Fibroblast of lung (primary cell): ENCODE measurements at regions not wholly inside any gene's neighbourhood (a gene's known extent, or its start where the extent isn't known, plus 50 kb on each side); places are given as distances from the start of the nearest gene placed in this dataset.

ENCODE experiments used
- DNase-seq, 2 donors: peaks; one replicate each; pipeline versions ENCODE4 v3.0.0 to v3.0.0-alpha.2; 2010; ENCODE audit warnings: low read depth in 2 of 2
- H2AFZ ChIP-seq: 2 replicates; pipeline ENCODE4 v1.5.1; 2012; ENCODE audit warnings: low read length, control low read depth, inconsistent platforms
- H3K27ac ChIP-seq: 2 replicates; pipeline ENCODE4 v1.5.1; 2011; ENCODE audit warnings: low read length, control low read depth; ENCODE audit not compliant: insufficient read depth
- H3K27me3 ChIP-seq: 2 replicates; pipeline ENCODE4 v1.5.1; 2011; ENCODE audit warnings: mild to moderate bottlenecking, low read length; ENCODE audit not compliant: control insufficient read depth, insufficient read depth
- H3K36me3 ChIP-seq: 2 replicates; pipeline ENCODE4 v1.5.1; 2011; ENCODE audit warnings: low read length; ENCODE audit not compliant: control insufficient read depth, insufficient read depth
- H3K4me1 ChIP-seq: 2 replicates; pipeline ENCODE4 v1.5.1; 2011; ENCODE audit warnings: low read length; ENCODE audit not compliant: control insufficient read depth, insufficient read depth; ENCODE audit errors: extremely low read depth
- H3K4me2 ChIP-seq: 2 replicates; pipeline ENCODE4 v1.5.1; 2011; ENCODE audit warnings: low read length, control low read depth; ENCODE audit not compliant: insufficient read depth; ENCODE audit errors: extremely low read depth
- H3K4me3 ChIP-seq, 4 experiments: fragments of 200-600 bp in 1 of 4; sonication (generic) in 1 of 4; replicated peaks in 1 of 4; 2 replicates each; pipeline ENCODE4 v1.5.1; 2011 to 2016; ENCODE audit warnings: low read length in 4 of 4, low read depth in 3 of 4, mild to moderate bottlenecking in 3 of 4, control low read depth in 2 of 4, inconsistent platforms in 1 of 4, mixed read lengths in 1 of 4; ENCODE audit not compliant: insufficient read depth in 1 of 4; ENCODE audit errors: control extremely low read depth in 1 of 4
- H3K79me2 ChIP-seq: 2 replicates; pipeline ENCODE4 v1.5.1; 2012; ENCODE audit warnings: mild to moderate bottlenecking, low read length, inconsistent platforms; ENCODE audit not compliant: control insufficient read depth, insufficient read depth
- H3K9ac ChIP-seq: 2 replicates; pipeline ENCODE4 v1.5.1; 2011; ENCODE audit warnings: mild to moderate bottlenecking, low read length, control low read depth; ENCODE audit not compliant: insufficient read depth
- H3K9me3 ChIP-seq: 2 replicates; pipeline ENCODE4 v1.5.1; 2012; ENCODE audit warnings: low read depth, low read length; ENCODE audit not compliant: control insufficient read depth, insufficient read depth
- H4K20me1 ChIP-seq: 2 replicates; pipeline ENCODE4 v1.5.1; 2011; ENCODE audit warnings: low read length; ENCODE audit not compliant: control insufficient read depth, insufficient read depth; ENCODE audit errors: extremely low read depth
- CTCF ChIP-seq, 2 donors: IDR thresholded peaks in 1 of 2; conservative IDR thresholded peaks in 1 of 2; 1 replicate in 1 of 2; 2 replicates in 1 of 2; pipeline ENCODE4 v1.5.1; 2011 to 2012; ENCODE audit warnings: low read length in 2 of 2, control low read depth in 1 of 2, inconsistent platforms in 1 of 2, low read depth in 1 of 2, mild to moderate bottlenecking in 1 of 2
- EZH2 ChIP-seq: IDR thresholded peaks from 2 replicates; pipeline ENCODE4 v1.5.1; 2012; ENCODE audit warnings: low read length, control low read depth, mild to moderate bottlenecking; ENCODE audit errors: missing control alignments

DNA sequence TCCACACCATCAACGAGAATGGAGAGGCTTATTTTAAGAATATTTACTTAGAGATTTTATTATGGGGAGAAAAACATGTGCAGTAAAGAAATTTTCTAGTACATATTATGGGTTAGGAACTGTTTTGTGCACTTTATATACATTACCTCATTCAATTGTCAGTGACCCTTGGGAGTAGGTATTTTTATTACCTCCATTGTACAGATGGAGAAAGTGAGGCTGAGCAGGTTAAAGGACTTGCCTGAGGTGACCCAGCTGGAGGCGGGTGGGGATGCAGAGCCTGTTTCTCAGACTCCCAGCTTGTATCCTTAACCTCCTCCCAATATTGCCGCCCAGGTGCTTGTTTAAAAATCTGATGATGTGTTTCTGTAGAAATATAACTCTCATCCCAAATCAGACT is 356.7 kb downstream of the HRH4 start:
- no peak overlapping the region for H3K9ac ChIP-seq
- H3K27ac ChIP-seq, result no peak overlapping the region
- peaks cover 2% of the 10 kb centered on the region for H3K27me3 ChIP-seq
- H3K36me3 ChIP-seq, result no peaks in the 10 kb centered on the region
- H3K4me1 ChIP-seq, result no peaks in the 10 kb centered on the region
- no peak overlapping the region for H3K4me3 ChIP-seq
- DNase-seq, result no peak
- no peak overlapping the region for H3K4me2 ChIP-seq
- H4K20me1 ChIP-seq, result no peaks in the 10 kb centered on the region
- H2AFZ ChIP-seq, result no peak overlapping the region
- H3K79me2 ChIP-seq, result no peaks in the 10 kb centered on the region
- H3K9me3 ChIP-seq, result no peaks in the 10 kb centered on the region
- no peak for TF ChIP-seq EZH2
- TF ChIP-seq CTCF (conservative IDR thresholded peaks at IDR 0.05 in 1 of 2, IDR thresholded peaks at IDR 0.05 in 1 of 2; ENCODE audit: low read depth in 1 of 2, low read length in 2 of 2), result no peak

- Histone ChIP-seq H3K4me1 (no peaks in the 10 kb centered on the region), H3K27ac (no peak overlapping the region), H4K20me1 (no peaks in the 10 kb centered on the region), H3K4me2 (no peak overlapping the region), H3K79me2 (no peaks in the 10 kb centered on the region), H3K9ac (no peak overlapping the region), H3K9me3 (no peaks in the 10 kb centered on the region), H3K4me3 (no peak overlapping the region), H3K27me3 (peaks cover 2% of the 10 kb centered on the region), H3K36me3 (no peaks in the 10 kb centered on the region), H2AFZ (no peak overlapping the region)
- no peak for DNase-seq
- TF ChIP-seq CTCF (conservative IDR thresholded peaks at IDR 0.05 in 1 of 2, IDR thresholded peaks at IDR 0.05 in 1 of 2; ENCODE audit: low read depth in 1 of 2, low read length in 2 of 2) (no peak), EZH2 (no peak)
Observed at GRCh38 chr18:24817587-24818371, 357.3 kb downstream of the HRH4 start.

DNA sequence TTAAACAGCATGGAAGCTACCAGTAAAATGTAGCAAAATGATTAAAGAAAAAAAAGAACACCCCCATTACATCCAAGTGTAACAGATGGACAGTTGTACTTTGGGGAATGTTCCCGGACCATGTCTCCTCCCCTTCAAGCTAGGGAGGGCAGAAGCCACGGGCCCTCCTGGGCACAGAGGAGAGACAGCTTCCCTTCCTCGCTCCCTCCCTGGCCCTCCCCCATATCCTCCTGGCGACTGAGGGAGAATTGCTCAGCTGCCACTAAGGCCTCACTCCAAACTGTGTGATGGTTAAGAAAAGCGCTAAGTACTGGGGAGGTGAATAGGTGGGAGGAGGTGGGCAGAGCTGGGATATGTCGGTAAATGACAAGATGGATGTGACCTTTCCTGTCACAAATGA is 358.0 kb downstream of the HRH4 start:
- Histone ChIP-seq H3K9ac (no peak overlapping the region), H3K4me3 (no peak overlapping the region), H2AFZ (no peak overlapping the region), H3K4me2 (no peak overlapping the region), H3K36me3 (no peaks in the 10 kb centered on the region), H3K27me3 (peaks cover 2% of the 10 kb centered on the region), H3K4me1 (no peaks in the 10 kb centered on the region), H3K79me2 (no peaks in the 10 kb centered on the region), H3K9me3 (no peaks in the 10 kb centered on the region), H4K20me1 (no peaks in the 10 kb centered on the region), H3K27ac (no peak overlapping the region)
- DNase-seq, result no peak
- TF ChIP-seq CTCF (conservative IDR thresholded peaks at IDR 0.05 in 1 of 2, IDR thresholded peaks at IDR 0.05 in 1 of 2; ENCODE audit: low read depth in 1 of 2, low read length in 2 of 2), result no peak
- TF ChIP-seq EZH2, result no peak
